GM23248 (cell line): ENCODE measurements at regions not wholly inside any gene's neighbourhood (a gene's known extent, or its start where the extent isn't known, plus 50 kb on each side); places are given as distances from the start of the nearest gene placed in this dataset.

ENCODE experiments used
- DNase-seq: peaks from one replicate; pipeline ENCODE4 v3.0.0-alpha.2; 2015
- H2AFZ ChIP-seq: fragments of 200-600 bp; sonication (generic); 2 replicates; pipeline ENCODE4 v1.6.1; 2016; ENCODE audit warnings: antibody characterized with exemption
- H3F3A ChIP-seq: fragments of 200-600 bp; sonication (generic); 2 replicates; pipeline ENCODE4 v1.6.1; 2016; ENCODE audit warnings: mild to moderate bottlenecking, antibody characterized with exemption, mixed run types; ENCODE audit not compliant: insufficient read depth
- H3K27ac ChIP-seq: fragments of 200-600 bp; sonication (generic); 2 replicates; pipeline ENCODE4 v1.5.1; 2016; ENCODE audit warnings: mild to moderate bottlenecking
- H3K27me3 ChIP-seq: fragments of 200-600 bp; sonication (generic); replicated peaks from 2 replicates; pipeline ENCODE4 v1.6.1; 2016; ENCODE audit warnings: mild to moderate bottlenecking; ENCODE audit not compliant: insufficient read depth
- H3K36me3 ChIP-seq: fragments of 200-600 bp; sonication (generic); 2 replicates; pipeline ENCODE4 v1.6.1; 2016; ENCODE audit warnings: low read depth, mild to moderate bottlenecking
- H3K4me1 ChIP-seq: fragments of 200-600 bp; sonication (generic); 2 replicates; pipeline ENCODE4 v1.6.1; 2016; ENCODE audit warnings: mild to moderate bottlenecking; ENCODE audit not compliant: insufficient read depth
- H3K4me2 ChIP-seq: fragments of 200-600 bp; sonication (generic); one replicate; pipeline ENCODE4 v1.6.1; 2016; ENCODE audit warnings: mild to moderate bottlenecking; ENCODE audit not compliant: unreplicated experiment
- H3K4me3 ChIP-seq: fragments of 200-600 bp; sonication (generic); 2 replicates; pipeline ENCODE4 v1.5.1; 2016; ENCODE audit warnings: mild to moderate bottlenecking
- H3K79me2 ChIP-seq: fragments of 200-600 bp; sonication (generic); 2 replicates; pipeline ENCODE4 v1.6.1; 2016; ENCODE audit warnings: mild to moderate bottlenecking; ENCODE audit not compliant: insufficient read depth
- H3K9ac ChIP-seq: fragments of 200-600 bp; sonication (generic); 2 replicates; pipeline ENCODE4 v1.6.1; 2016; ENCODE audit warnings: mild to moderate bottlenecking
- H3K9me2 ChIP-seq: fragments of 200-600 bp; sonication (generic); 2 replicates; pipeline ENCODE4 v1.6.1; 2016; ENCODE audit warnings: mixed run types, mild to moderate bottlenecking, moderate library complexity; ENCODE audit not compliant: insufficient read depth
- H3K9me3 ChIP-seq: fragments of 200-600 bp; sonication (generic); one replicate; pipeline ENCODE4 v1.6.1; 2017; ENCODE audit warnings: low read depth
- H4K20me1 ChIP-seq: fragments of 200-600 bp; sonication (generic); 2 replicates; pipeline ENCODE4 v1.6.0; 2016; ENCODE audit not compliant: insufficient read depth
- EZH2 ChIP-seq: fragments of 200-600 bp; sonication (generic); IDR thresholded peaks from 2 replicates; pipeline ENCODE4 v1.6.1; 2018; ENCODE audit warnings: antibody characterized with exemption, mild to moderate bottlenecking; ENCODE audit not compliant: insufficient read depth, poor library complexity, severe bottlenecking
- EZH2phosphoT487 ChIP-seq: fragments of 200-600 bp; sonication (generic); IDR thresholded peaks from 2 replicates; pipeline ENCODE4 v1.6.1; 2018; ENCODE audit warnings: antibody characterized with exemption, moderate library complexity, mild to moderate bottlenecking, low read depth; ENCODE audit not compliant: insufficient read depth
- WGBS, 2 experiments: methylation state at CpG; one replicate each; pipeline ENCODE4 v1.1.6; 2015 to 2017; ENCODE audit warnings: low lambda C conversion rate in 2 of 2, low coverage in 1 of 2; ENCODE audit errors: missing lambda C conversion rate in 2 of 2; 5-methylcytosine and 5-hydroxymethylcytosine counted together
- in situ Hi-C: fragments of 300-500 bp; cut with MboI; formaldehyde crosslinking; loops from 2 replicates; pipeline ENCODE4 v1.15.0; 2020

GRCh38 chr2:74083750-74084149, 64.0 kb downstream of the BOLA3 start:
- peaks cover 7% of the 10 kb centered on the region; the same call in 1 of the 2 replicates for H3K4me1 ChIP-seq
- H3K79me2 ChIP-seq: no peaks in the 10 kb centered on the region
- H3K4me3 ChIP-seq: no peak overlapping the region
- H3K9me3 ChIP-seq: no peaks in the 10 kb centered on the region
- no peaks in the 10 kb centered on the region for H4K20me1 ChIP-seq
- no peaks in the 10 kb centered on the region for H3K9me2 ChIP-seq
- no peak overlapping the region for H2AFZ ChIP-seq
- H3K36me3 ChIP-seq: no peaks in the 10 kb centered on the region; the same call in 1 of the 2 replicates
- in situ Hi-C loops: no loop called here
- WGBS, 2 experiments: 91% methylated on average over 11 of the region's 11 CpGs
- H3K9ac ChIP-seq: no peak overlapping the region
- no peak overlapping the region for H3K4me2 ChIP-seq
- H3F3A ChIP-seq: no peaks in the 10 kb centered on the region
- no peak for DNase-seq
- TF ChIP-seq EZH2 (no peak), EZH2phosphoT487 (no peak)
- no peaks in the 10 kb centered on the region for H3K27me3 ChIP-seq
- no peak overlapping the region for H3K27ac ChIP-seq
